HEK293 (cell line): ENCODE measurements at regions not wholly inside any gene's neighbourhood (a gene's known extent, or its start where the extent isn't known, plus 50 kb on each side); places are given as distances from the start of the nearest gene placed in this dataset.

ENCODE experiments used
- BCL11A ChIP-seq: fragments of 450-650 bp; formaldehyde crosslinking; IDR thresholded peaks from 2 replicates; pipeline ENCODE4 v1.5.1; 2016; ENCODE audit warnings: low read depth, missing biosample characterization, missing genetic modification characterization
- MYNN ChIP-seq: fragments of 450-650 bp; formaldehyde crosslinking; IDR thresholded peaks from 2 replicates; pipeline ENCODE4 v1.5.1; 2016; ENCODE audit warnings: missing biosample characterization, missing genetic modification characterization, borderline replicate concordance
- ZFP41 ChIP-seq: fragments of 450-650 bp; formaldehyde crosslinking; IDR thresholded peaks from 2 replicates; pipeline ENCODE4 v1.5.1; 2016; ENCODE audit warnings: missing biosample characterization, missing genetic modification characterization, borderline replicate concordance
- ZNF747 ChIP-seq: fragments of 450-650 bp; formaldehyde crosslinking; IDR thresholded peaks from 2 replicates; pipeline ENCODE4 v1.5.1; 2016; ENCODE audit warnings: missing biosample characterization, missing genetic modification characterization
- TF ChIP-seq, protein P1 (sequence below): fragments of 450-650 bp; formaldehyde crosslinking; IDR thresholded peaks from 2 replicates; pipeline ENCODE4 v1.5.1; 2016; ENCODE audit warnings: missing biosample characterization, missing genetic modification characterization
- TF ChIP-seq, protein P2 (sequence below): fragments of 450-650 bp; formaldehyde crosslinking; IDR thresholded peaks from 2 replicates; pipeline ENCODE4 v1.5.1; 2016; ENCODE audit warnings: missing biosample characterization, missing genetic modification characterization

DNA sequence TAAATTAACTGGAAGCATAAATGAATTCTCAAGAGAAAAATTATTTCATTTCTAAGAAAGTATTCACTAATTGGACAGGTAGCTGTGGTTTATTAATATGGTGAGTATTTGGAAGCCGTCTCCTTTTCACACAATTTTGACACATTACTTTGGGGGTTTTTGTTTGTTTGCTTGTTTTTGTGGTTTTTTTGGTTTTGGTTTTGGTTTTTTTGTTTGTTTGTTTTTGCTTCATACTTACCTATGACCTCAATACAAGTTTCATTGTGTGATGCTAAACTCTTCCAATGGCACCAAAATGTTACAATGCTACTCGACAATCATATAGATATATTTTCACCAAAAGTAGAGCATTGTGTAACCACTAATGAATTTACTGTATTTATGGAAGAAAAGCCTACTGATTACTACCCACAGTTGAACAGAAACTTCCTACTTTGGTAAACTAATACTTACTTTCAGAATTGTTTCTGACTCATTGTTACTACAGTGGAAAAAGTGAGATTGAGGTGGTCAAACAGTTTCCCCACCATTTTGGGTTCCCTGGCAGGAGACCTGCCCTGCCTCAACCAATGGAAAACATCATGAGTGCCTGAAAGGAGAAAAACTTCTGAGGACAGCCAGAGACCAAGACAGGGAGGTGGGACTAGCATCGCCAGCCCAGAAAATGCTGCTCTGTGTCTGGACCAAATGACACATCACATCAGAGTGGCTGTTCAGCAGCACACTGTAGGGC is 443.1 kb downstream of the HNRNPD start:
- TF ChIP-seq, protein P1, sequence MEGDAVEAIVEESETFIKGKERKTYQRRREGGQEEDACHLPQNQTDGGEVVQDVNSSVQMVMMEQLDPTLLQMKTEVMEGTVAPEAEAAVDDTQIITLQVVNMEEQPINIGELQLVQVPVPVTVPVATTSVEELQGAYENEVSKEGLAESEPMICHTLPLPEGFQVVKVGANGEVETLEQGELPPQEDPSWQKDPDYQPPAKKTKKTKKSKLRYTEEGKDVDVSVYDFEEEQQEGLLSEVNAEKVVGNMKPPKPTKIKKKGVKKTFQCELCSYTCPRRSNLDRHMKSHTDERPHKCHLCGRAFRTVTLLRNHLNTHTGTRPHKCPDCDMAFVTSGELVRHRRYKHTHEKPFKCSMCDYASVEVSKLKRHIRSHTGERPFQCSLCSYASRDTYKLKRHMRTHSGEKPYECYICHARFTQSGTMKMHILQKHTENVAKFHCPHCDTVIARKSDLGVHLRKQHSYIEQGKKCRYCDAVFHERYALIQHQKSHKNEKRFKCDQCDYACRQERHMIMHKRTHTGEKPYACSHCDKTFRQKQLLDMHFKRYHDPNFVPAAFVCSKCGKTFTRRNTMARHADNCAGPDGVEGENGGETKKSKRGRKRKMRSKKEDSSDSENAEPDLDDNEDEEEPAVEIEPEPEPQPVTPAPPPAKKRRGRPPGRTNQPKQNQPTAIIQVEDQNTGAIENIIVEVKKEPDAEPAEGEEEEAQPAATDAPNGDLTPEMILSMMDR = no peak
- TF ChIP-seq BCL11A (tag by site-specific recombination) (no peak), ZFP41 (tag by site-specific recombination) (no peak), MYNN (no peak), ZNF747 (tag by site-specific recombination) (no peak)
- TF ChIP-seq, protein P2, sequence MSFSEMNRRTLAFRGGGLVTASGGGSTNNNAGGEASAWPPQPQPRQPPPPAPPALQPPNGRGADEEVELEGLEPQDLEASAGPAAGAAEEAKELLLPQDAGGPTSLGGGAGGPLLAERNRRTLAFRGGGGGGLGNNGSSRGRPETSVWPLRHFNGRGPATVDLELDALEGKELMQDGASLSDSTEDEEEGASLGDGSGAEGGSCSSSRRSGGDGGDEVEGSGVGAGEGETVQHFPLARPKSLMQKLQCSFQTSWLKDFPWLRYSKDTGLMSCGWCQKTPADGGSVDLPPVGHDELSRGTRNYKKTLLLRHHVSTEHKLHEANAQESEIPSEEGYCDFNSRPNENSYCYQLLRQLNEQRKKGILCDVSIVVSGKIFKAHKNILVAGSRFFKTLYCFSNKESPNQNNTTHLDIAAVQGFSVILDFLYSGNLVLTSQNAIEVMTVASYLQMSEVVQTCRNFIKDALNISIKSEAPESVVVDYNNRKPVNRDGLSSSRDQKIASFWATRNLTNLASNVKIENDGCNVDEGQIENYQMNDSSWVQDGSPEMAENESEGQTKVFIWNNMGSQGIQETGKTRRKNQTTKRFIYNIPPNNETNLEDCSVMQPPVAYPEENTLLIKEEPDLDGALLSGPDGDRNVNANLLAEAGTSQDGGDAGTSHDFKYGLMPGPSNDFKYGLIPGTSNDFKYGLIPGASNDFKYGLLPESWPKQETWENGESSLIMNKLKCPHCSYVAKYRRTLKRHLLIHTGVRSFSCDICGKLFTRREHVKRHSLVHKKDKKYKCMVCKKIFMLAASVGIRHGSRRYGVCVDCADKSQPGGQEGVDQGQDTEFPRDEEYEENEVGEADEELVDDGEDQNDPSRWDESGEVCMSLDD = no peak
